OCI-LY7 (cell line): ENCODE measurements at regions not wholly inside any gene's neighbourhood (a gene's known extent, or its start where the extent isn't known, plus 50 kb on each side); places are given as distances from the start of the nearest gene placed in this dataset.

Experiments
- EZH2phosphoT487 ChIP-seq: fragments of 200-600 bp; sonication (generic); IDR thresholded peaks from 2 replicates; pipeline ENCODE4 v1.6.1; 2018; ENCODE audit warnings: low read depth, borderline replicate concordance, mild to moderate bottlenecking, mixed run types, antibody characterized with exemption, low read length, moderate library complexity, mixed read lengths
- TF ChIP-seq, protein P1 (sequence below): fragments of 200-600 bp; sonication (generic); conservative IDR thresholded peaks from 2 replicates; pipeline ENCODE4 v1.5.1; 2014; ENCODE audit warnings: mild to moderate bottlenecking, antibody characterized with exemption, low read length, moderate library complexity, mixed read lengths

DNA sequence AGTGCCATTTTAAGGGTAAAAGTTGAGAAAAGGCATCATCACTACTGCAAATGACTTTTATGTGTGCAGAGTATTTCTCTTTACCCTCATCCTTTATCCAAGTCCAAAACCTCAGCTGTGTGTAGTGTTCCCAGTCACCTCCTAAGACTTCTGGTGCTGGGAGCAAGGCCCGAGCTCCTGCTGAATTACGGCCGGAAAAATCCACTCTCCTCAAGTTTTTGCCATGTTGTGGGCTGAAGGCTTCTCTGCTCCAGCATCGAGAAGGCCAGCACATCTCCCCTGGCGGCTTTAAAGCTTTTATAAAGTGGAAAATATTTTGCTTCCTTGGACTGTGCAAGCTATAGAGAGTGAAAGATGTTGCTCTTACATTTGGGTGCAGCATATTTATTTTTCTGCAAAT is 153.2 kb upstream of the THBS2 start:
- TF ChIP-seq, protein P1, sequence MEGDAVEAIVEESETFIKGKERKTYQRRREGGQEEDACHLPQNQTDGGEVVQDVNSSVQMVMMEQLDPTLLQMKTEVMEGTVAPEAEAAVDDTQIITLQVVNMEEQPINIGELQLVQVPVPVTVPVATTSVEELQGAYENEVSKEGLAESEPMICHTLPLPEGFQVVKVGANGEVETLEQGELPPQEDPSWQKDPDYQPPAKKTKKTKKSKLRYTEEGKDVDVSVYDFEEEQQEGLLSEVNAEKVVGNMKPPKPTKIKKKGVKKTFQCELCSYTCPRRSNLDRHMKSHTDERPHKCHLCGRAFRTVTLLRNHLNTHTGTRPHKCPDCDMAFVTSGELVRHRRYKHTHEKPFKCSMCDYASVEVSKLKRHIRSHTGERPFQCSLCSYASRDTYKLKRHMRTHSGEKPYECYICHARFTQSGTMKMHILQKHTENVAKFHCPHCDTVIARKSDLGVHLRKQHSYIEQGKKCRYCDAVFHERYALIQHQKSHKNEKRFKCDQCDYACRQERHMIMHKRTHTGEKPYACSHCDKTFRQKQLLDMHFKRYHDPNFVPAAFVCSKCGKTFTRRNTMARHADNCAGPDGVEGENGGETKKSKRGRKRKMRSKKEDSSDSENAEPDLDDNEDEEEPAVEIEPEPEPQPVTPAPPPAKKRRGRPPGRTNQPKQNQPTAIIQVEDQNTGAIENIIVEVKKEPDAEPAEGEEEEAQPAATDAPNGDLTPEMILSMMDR, result no peak
- no peak for TF ChIP-seq EZH2phosphoT487
